HUES64 (cell line): ENCODE measurements at regions not wholly inside any gene's neighbourhood (a gene's known extent, or its start where the extent isn't known, plus 50 kb on each side); places are given as distances from the start of the nearest gene placed in this dataset.

ENCODE experiments used
- H3K27ac ChIP-seq: 2 replicates; pipeline ENCODE4 v1.7.0; 2013; ENCODE audit warnings: low read depth, low read length, inconsistent platforms
- H3K27me3 ChIP-seq: 2 replicates; pipeline ENCODE4 v1.6.1; 2013; ENCODE audit warnings: mild to moderate bottlenecking, low read length; ENCODE audit not compliant: insufficient read depth
- H3K36me3 ChIP-seq: 2 replicates; pipeline ENCODE4 v1.6.1; 2013; ENCODE audit warnings: mild to moderate bottlenecking, low read length; ENCODE audit not compliant: insufficient read depth
- H3K4me1 ChIP-seq: 2 replicates; pipeline ENCODE4 v1.6.1; 2013; ENCODE audit warnings: mild to moderate bottlenecking, low read length, moderate library complexity; ENCODE audit not compliant: insufficient read depth
- H3K4me3 ChIP-seq: 2 replicates; pipeline ENCODE4 v1.5.1; 2013; ENCODE audit warnings: mild to moderate bottlenecking, low read length, moderate library complexity
- H3K9ac ChIP-seq: 2 replicates; pipeline ENCODE4 v1.6.1; 2013; ENCODE audit warnings: mild to moderate bottlenecking, low read depth, low read length
- H3K9me3 ChIP-seq: 2 replicates; pipeline ENCODE4 v1.6.1; 2013; ENCODE audit warnings: low read depth, low read length; ENCODE audit not compliant: insufficient read depth
- WGBS: fragments of 150-250, 120-280 bp; methylation state at CpG from one replicate; pipeline ENCODE4 v1.1.7; 2013; ENCODE audit warnings: missing lambda C conversion rate; 5-methylcytosine and 5-hydroxymethylcytosine counted together

GRCh38 chr16:5446623-5447240 lies 349.1 kb upstream of the EEF2KMT start:
- Histone ChIP-seq H3K27ac (peak overlapping the region; percentile 21; the same call in 1 of the 2 replicates), H3K4me3 (no peak overlapping the region), H3K27me3 (peaks cover 2% of the 10 kb centered on the region; the same call in 1 of the 2 replicates), H3K9ac (no peak overlapping the region), H3K36me3 (no peaks in the 10 kb centered on the region), H3K9me3 (no peaks in the 10 kb centered on the region), H3K4me1 (peaks cover 21% of the 10 kb centered on the region)
- WGBS: 35% methylated on average over 8 of the region's 8 CpGs

- WGBS: 93% methylated on average over 7 of the region's 7 CpGs
- H3K9me3 ChIP-seq: no peaks in the 10 kb centered on the region
- no peaks in the 10 kb centered on the region for H3K36me3 ChIP-seq
- peaks cover 2% of the 10 kb centered on the region; the same call in 1 of the 2 replicates for H3K27me3 ChIP-seq
- no peak overlapping the region for H3K9ac ChIP-seq
- no peak overlapping the region for H3K4me3 ChIP-seq
- H3K4me1 ChIP-seq: peaks cover 10% of the 10 kb centered on the region
- H3K27ac ChIP-seq: no peak overlapping the region
Measured at GRCh38 chr16:5444189-5444588, 346.6 kb upstream of the EEF2KMT start.

- Histone ChIP-seq H3K9ac (no peak overlapping the region), H3K4me1 (peaks cover 10% of the 10 kb centered on the region), H3K27me3 (peaks cover 2% of the 10 kb centered on the region; the same call in 1 of the 2 replicates), H3K36me3 (no peaks in the 10 kb centered on the region), H3K27ac (no peak overlapping the region), H3K4me3 (no peak overlapping the region), H3K9me3 (no peaks in the 10 kb centered on the region)
- 97% methylated on average over 3 of the region's 3 CpGs for WGBS
Measured at GRCh38 chr16:5442986-5443385, 345.4 kb upstream of the EEF2KMT start.

- Histone ChIP-seq H3K27me3 (peaks cover 2% of the 10 kb centered on the region; the same call in 1 of the 2 replicates), H3K9ac (no peak overlapping the region), H3K4me3 (no peak overlapping the region), H3K27ac (no peak overlapping the region), H3K4me1 (peaks cover 11% of the 10 kb centered on the region), H3K36me3 (no peaks in the 10 kb centered on the region), H3K9me3 (no peaks in the 10 kb centered on the region)
- WGBS: 94% methylated on average over 3 of the region's 3 CpGs
Measured at GRCh38 chr16:5442054-5442453, 344.5 kb upstream of the EEF2KMT start.

GRCh38 chr16:5438591-5438990 lies 341.0 kb upstream of the EEF2KMT start:
- H3K27ac ChIP-seq: no peak overlapping the region
- 85% methylated on average over 7 of the region's 7 CpGs for WGBS
- no peaks in the 10 kb centered on the region for H3K27me3 ChIP-seq
- no peaks in the 10 kb centered on the region for H3K36me3 ChIP-seq
- H3K9ac ChIP-seq: no peak overlapping the region
- peaks cover 4% of the 10 kb centered on the region; the same call in 1 of the 2 replicates for H3K4me1 ChIP-seq
- H3K4me3 ChIP-seq: no peak overlapping the region
- no peaks in the 10 kb centered on the region for H3K9me3 ChIP-seq

GRCh38 chr16:5433587-5433986 lies 336.0 kb upstream of the EEF2KMT start:
- no peaks in the 10 kb centered on the region for H3K9me3 ChIP-seq
- H3K4me1 ChIP-seq: peaks cover 14% of the 10 kb centered on the region
- no peak overlapping the region for H3K27ac ChIP-seq
- no peak overlapping the region for H3K9ac ChIP-seq
- no peak overlapping the region for H3K4me3 ChIP-seq
- H3K27me3 ChIP-seq: no peaks in the 10 kb centered on the region
- WGBS: 75% methylated on average over 10 of the region's 10 CpGs
- H3K36me3 ChIP-seq: no peaks in the 10 kb centered on the region

- 92% methylated on average over 13 of the region's 15 CpGs for WGBS
Measured at GRCh38 chr16:5432166-5432565, 334.6 kb upstream of the EEF2KMT start.

GRCh38 chr16:5430598-5430997 lies 333.0 kb upstream of the EEF2KMT start:
- Histone ChIP-seq H3K27me3 (no peaks in the 10 kb centered on the region), H3K9me3 (no peaks in the 10 kb centered on the region), H3K4me1 (peaks cover 10% of the 10 kb centered on the region), H3K4me3 (no peak overlapping the region), H3K9ac (no peak overlapping the region), H3K36me3 (no peaks in the 10 kb centered on the region), H3K27ac (no peak overlapping the region)
- WGBS: 100% methylated on average over 3 of the region's 3 CpGs

More at GRCh38 chr16:5432166-5432565, 334.6 kb upstream of the EEF2KMT start:
- peaks cover 14% of the 10 kb centered on the region for H3K4me1 ChIP-seq
- H3K36me3 ChIP-seq: no peaks in the 10 kb centered on the region
- no peak overlapping the region for H3K4me3 ChIP-seq
- H3K9ac ChIP-seq: no peak overlapping the region
- H3K27ac ChIP-seq: no peak overlapping the region
- H3K27me3 ChIP-seq: no peaks in the 10 kb centered on the region
- no peaks in the 10 kb centered on the region for H3K9me3 ChIP-seq

- Histone ChIP-seq H3K27me3 (no peaks in the 10 kb centered on the region), H3K9me3 (no peaks in the 10 kb centered on the region), H3K9ac (no peak overlapping the region), H3K4me1 (peaks cover 10% of the 10 kb centered on the region), H3K27ac (no peak overlapping the region; the same call in 1 of the 2 replicates), H3K36me3 (no peaks in the 10 kb centered on the region), H3K4me3 (no peak overlapping the region)
- WGBS: 22% methylated on average over 6 of the region's 7 CpGs
Measured at GRCh38 chr16:5428932-5429331, 331.3 kb upstream of the EEF2KMT start.

- Histone ChIP-seq H3K27ac (no peak overlapping the region), H3K9ac (no peak overlapping the region), H3K36me3 (no peaks in the 10 kb centered on the region), H3K27me3 (no peaks in the 10 kb centered on the region), H3K4me1 (peaks cover 3% of the 10 kb centered on the region), H3K9me3 (no peaks in the 10 kb centered on the region), H3K4me3 (no peak overlapping the region)
- 94% methylated on average over 7 of the region's 7 CpGs for WGBS
Measured at GRCh38 chr16:5427571-5427970, 330.0 kb upstream of the EEF2KMT start.

GRCh38 chr16:5422643-5423496 lies 325.3 kb upstream of the EEF2KMT start:
- H3K4me3 ChIP-seq: no peak overlapping the region
- no peaks in the 10 kb centered on the region for H3K9me3 ChIP-seq
- H3K36me3 ChIP-seq: no peaks in the 10 kb centered on the region
- H3K9ac ChIP-seq: no peak overlapping the region
- H3K27me3 ChIP-seq: no peaks in the 10 kb centered on the region
- WGBS: 89% methylated on average over 3 of the region's 4 CpGs
- H3K4me1 ChIP-seq: no peaks in the 10 kb centered on the region
- H3K27ac ChIP-seq: no peak overlapping the region
